ENCODE measurements at regions not wholly inside any gene's neighbourhood (a gene's known extent, or its start where the extent isn't known, plus 50 kb on each side); places are given as distances from the start of the nearest gene placed in this dataset.

- Histone ChIP-seq H3K36me3 (no peaks in the 10 kb centered on the region), H3K27ac (no peak overlapping the region), H3K27me3 (no peaks in the 10 kb centered on the region), H3K4me1 (no peaks in the 10 kb centered on the region), H3K4me3 (replicated peaks in 1 of 3) (no peak overlapping the region), H3K9me3 (no peaks in the 10 kb centered on the region)
- no peak for TF ChIP-seq POLR2A (IDR thresholded peaks at IDR 0.05)
- no peak for TF ChIP-seq CTCF (IDR thresholded peaks at IDR 0.05)
- intact Hi-C loops (cut with DNase I) = no loop called here
- no peak for DNase-seq
- 83 to 88% methylated on average over 5 of the region's 5 CpGs for WGBS, 2 donors
Observed at GRCh38 chr11:70747921-70748320, 349.6 kb downstream of the CTTN start.

GRCh38 chr11:70751142-70751734, 352.9 kb downstream of the CTTN start:
- Histone ChIP-seq H3K9me3 (no peaks in the 10 kb centered on the region), H3K36me3 (no peaks in the 10 kb centered on the region), H3K4me3 (replicated peaks in 1 of 3) (no peak overlapping the region), H3K27me3 (no peaks in the 10 kb centered on the region), H3K4me1 (peaks cover 0 to 6% of the 10 kb centered on the region in 2 donors), H3K27ac (no peak overlapping the region)
- TF ChIP-seq CTCF (IDR thresholded peaks at IDR 0.05) = no peak
- TF ChIP-seq POLR2A (IDR thresholded peaks at IDR 0.05) = no peak
- 81 to 91% methylated on average over 4 of the region's 4 CpGs for WGBS, 2 donors
- intact Hi-C loops (cut with DNase I) = no loop called here
- no peak for DNase-seq

- Histone ChIP-seq H3K36me3 (no peaks in the 10 kb centered on the region), H3K27me3 (no peaks in the 10 kb centered on the region), H3K9me3 (no peaks in the 10 kb centered on the region), H3K4me3 (replicated peaks in 1 of 3) (no peak overlapping the region), H3K4me1 (peaks cover 0 to 6% of the 10 kb centered on the region in 2 donors), H3K27ac (no peak overlapping the region)
- TF ChIP-seq CTCF (IDR thresholded peaks at IDR 0.05) (peak; percentile 84 to 98 (median 97)), POLR2A (IDR thresholded peaks at IDR 0.05) (no peak)
- peak; percentile 75 to 84 for DNase-seq
- 47 to 57% methylated on average over 9 to 16 of the region's 37 CpGs for WGBS, 2 donors
- intact Hi-C loops (cut with DNase I) = loop anchor here (5.0 kb wide), 1 partner anchor 288 kb away; no protein-coding TSS in a partner anchor
Observed at GRCh38 chr11:70755410-70756158, 357.3 kb downstream of the CTTN start.

- H3K36me3 ChIP-seq = no peaks in the 10 kb centered on the region
- TF ChIP-seq CTCF (IDR thresholded peaks at IDR 0.05) (no peak), POLR2A (IDR thresholded peaks at IDR 0.05) (no peak)
- intact Hi-C loops (cut with DNase I) = loop anchor here (5.0 kb wide), 1 partner anchor 289 kb away; no protein-coding TSS in a partner anchor
- H3K27me3 ChIP-seq = no peaks in the 10 kb centered on the region
- H3K4me1 ChIP-seq = peaks cover 0 to 6% of the 10 kb centered on the region in 2 donors
- DNase-seq = no peak
- no peak overlapping the region for H3K27ac ChIP-seq
- H3K9me3 ChIP-seq = no peaks in the 10 kb centered on the region
- 90 to 92% methylated on average over 4 to 8 of the region's 8 CpGs for WGBS, 2 donors
- H3K4me3 ChIP-seq (replicated peaks in 1 of 3) = no peak overlapping the region
Observed at GRCh38 chr11:70756341-70756740, 358.0 kb downstream of the CTTN start.

GRCh38 chr11:70756756-70757155, 358.4 kb downstream of the CTTN start:
- WGBS, 2 donors = 88 to 89% methylated on average over 7 of the region's 7 CpGs
- TF ChIP-seq CTCF (IDR thresholded peaks at IDR 0.05) = no peak

More at GRCh38 chr11:70756756-70757155, 358.4 kb downstream of the CTTN start:
- intact Hi-C loops (cut with DNase I) = loop anchor here (5.0 kb wide), 1 partner anchor 289 kb away; no protein-coding TSS in a partner anchor
- Histone ChIP-seq H3K4me1 (peaks cover 0 to 6% of the 10 kb centered on the region in 2 donors), H3K27ac (no peak overlapping the region), H3K4me3 (replicated peaks in 1 of 3) (no peak overlapping the region), H3K36me3 (no peaks in the 10 kb centered on the region), H3K9me3 (no peaks in the 10 kb centered on the region), H3K27me3 (no peaks in the 10 kb centered on the region)
- no peak for DNase-seq

Measured in thyroid gland (tissue), 4 donors.